T-helper 2 cell treated with Interferon-gamma antibody and Interleukin-4, amounts not matched to agents 5 μg/mL and 100 μg/mL, for 36 hours (primary cell): ENCODE measurements at regions not wholly inside any gene's neighbourhood (a gene's known extent, or its start where the extent isn't known, plus 50 kb on each side); places are given as distances from the start of the nearest gene placed in this dataset.

Source experiments
- DNase-seq: peaks from one replicate; pipeline ENCODE4 v3.0.0; 2021; ENCODE audit warnings: low spot score
- H3K27ac Mint-ChIP-seq: one replicate; pipeline ENCODE4 v1.8.0; 2021; ENCODE audit warnings: mild to moderate bottlenecking, mixed read lengths
- H3K27me3 Mint-ChIP-seq: one replicate; pipeline ENCODE4 v1.8.0; 2021; ENCODE audit warnings: low read depth, mixed read lengths
- H3K36me3 Mint-ChIP-seq: one replicate; pipeline ENCODE4 v1.8.0; 2021; ENCODE audit warnings: low read depth, mixed read lengths
- H3K4me1 Mint-ChIP-seq: one replicate; pipeline ENCODE4 v1.8.0; 2021; ENCODE audit warnings: low read depth, mixed read lengths
- H3K4me3 Mint-ChIP-seq: one replicate; pipeline ENCODE4 v1.8.0; 2022; ENCODE audit warnings: mild to moderate bottlenecking, moderate library complexity, mixed read lengths
- H3K9me3 Mint-ChIP-seq: one replicate; pipeline ENCODE4 v1.8.0; 2021; ENCODE audit warnings: mixed read lengths

DNA sequence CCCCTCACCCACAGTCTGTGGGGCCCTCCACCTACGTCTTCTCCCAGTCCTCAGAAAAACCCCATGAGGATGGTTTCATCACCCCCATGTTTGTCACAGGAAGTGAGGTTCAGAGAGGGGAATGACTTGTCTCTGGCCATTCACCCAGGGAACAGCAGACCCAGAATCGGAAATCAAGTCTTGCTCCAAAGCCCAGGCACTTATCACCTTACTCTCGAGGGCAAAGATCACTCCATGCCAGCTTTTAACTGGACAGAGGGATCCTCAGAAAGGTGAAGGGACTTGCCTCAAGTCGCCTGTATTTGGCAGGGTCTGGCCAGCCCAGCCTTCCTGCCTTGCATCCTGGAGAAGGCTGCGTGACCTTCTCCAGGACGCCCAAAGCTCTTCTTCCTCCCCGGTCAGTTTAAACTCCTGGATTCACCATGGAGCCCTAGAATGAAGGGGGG, 57.9 kb upstream of the SSBP3 start:
- Mint-ChIP-seq H3K4me3 (no peak overlapping the region), H3K36me3 (no peaks in the 10 kb centered on the region), H3K27ac (no peak overlapping the region), H3K27me3 (no peaks in the 10 kb centered on the region), H3K9me3 (no peaks in the 10 kb centered on the region), H3K4me1 (peaks cover 13% of the 10 kb centered on the region)
- DNase-seq: peak; percentile 35

DNA sequence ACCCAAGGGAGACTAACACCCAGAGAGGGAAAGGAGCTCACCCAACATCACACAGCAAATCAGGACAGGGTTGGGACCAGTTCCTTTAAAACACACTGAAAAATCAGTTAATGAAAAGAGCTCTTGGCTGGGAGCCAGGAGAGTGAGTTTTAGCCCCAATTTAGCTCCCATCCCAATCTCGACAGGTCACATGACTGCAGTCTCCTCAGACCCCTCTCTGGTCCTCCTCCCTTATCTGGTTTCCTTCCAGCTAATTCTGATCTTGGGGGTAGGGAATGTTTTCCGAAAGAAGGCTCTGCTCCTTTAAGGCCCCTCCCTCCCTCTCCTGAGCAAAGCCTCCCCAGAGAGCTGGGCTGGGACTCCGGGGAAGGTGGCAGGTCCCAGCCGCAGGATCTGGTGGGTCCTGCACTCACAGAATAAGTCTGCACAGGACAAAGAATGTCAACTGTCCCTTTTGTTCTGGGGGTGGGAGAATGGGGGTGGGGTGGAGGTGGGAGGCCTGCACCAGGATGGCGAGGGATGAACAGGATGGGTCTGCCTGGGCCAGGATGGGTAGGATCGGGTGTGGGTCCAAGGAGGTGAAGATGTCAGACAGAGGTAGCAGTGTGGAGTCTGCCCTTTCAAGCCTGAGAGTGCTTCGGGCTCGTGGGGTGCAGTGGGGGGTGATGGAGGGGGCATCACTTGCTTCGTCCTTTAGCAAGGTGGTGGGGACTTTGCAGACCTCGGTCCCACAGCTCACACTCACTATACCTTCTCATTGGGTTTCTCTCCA, 57.3 kb upstream of the SSBP3 start:
- H3K9me3 Mint-ChIP-seq: no peaks in the 10 kb centered on the region
- no peaks in the 10 kb centered on the region for H3K36me3 Mint-ChIP-seq
- no peak overlapping the region for H3K4me3 Mint-ChIP-seq
- no peak for DNase-seq
- no peak overlapping the region for H3K27ac Mint-ChIP-seq
- H3K27me3 Mint-ChIP-seq: no peaks in the 10 kb centered on the region
- peaks cover 13% of the 10 kb centered on the region for H3K4me1 Mint-ChIP-seq

- H3K4me3 Mint-ChIP-seq: no peak overlapping the region
- H3K9me3 Mint-ChIP-seq: no peaks in the 10 kb centered on the region
- H3K4me1 Mint-ChIP-seq: peaks cover 15% of the 10 kb centered on the region
- no peak for DNase-seq
- no peak overlapping the region for H3K27ac Mint-ChIP-seq
- no peaks in the 10 kb centered on the region for H3K27me3 Mint-ChIP-seq
- H3K36me3 Mint-ChIP-seq: no peaks in the 10 kb centered on the region
These were observed 56.5 kb upstream of the SSBP3 start for GRCh38 chr1:54462597-54463258.

GRCh38 chr1:54461731-54462596, 55.8 kb upstream of the SSBP3 start:
- Mint-ChIP-seq H3K36me3 (no peaks in the 10 kb centered on the region), H3K27me3 (no peaks in the 10 kb centered on the region), H3K27ac (no peak overlapping the region), H3K4me1 (peaks cover 15% of the 10 kb centered on the region), H3K9me3 (no peaks in the 10 kb centered on the region), H3K4me3 (no peak overlapping the region)
- DNase-seq: no peak

- Mint-ChIP-seq H3K36me3 (no peaks in the 10 kb centered on the region), H3K9me3 (no peaks in the 10 kb centered on the region), H3K27me3 (no peaks in the 10 kb centered on the region), H3K4me1 (peaks cover 15% of the 10 kb centered on the region), H3K4me3 (no peak overlapping the region), H3K27ac (no peak overlapping the region)
- no peak for DNase-seq
These were observed 54.7 kb upstream of the SSBP3 start for GRCh38 chr1:54460861-54461387.

GRCh38 chr1:54460351-54460750, 54.2 kb upstream of the SSBP3 start:
- no peaks in the 10 kb centered on the region for H3K36me3 Mint-ChIP-seq
- no peak overlapping the region for H3K4me3 Mint-ChIP-seq
- DNase-seq: no peak
- H3K27me3 Mint-ChIP-seq: no peaks in the 10 kb centered on the region
- H3K27ac Mint-ChIP-seq: no peak overlapping the region
- peaks cover 15% of the 10 kb centered on the region for H3K4me1 Mint-ChIP-seq
- no peaks in the 10 kb centered on the region for H3K9me3 Mint-ChIP-seq

- H3K9me3 Mint-ChIP-seq: no peaks in the 10 kb centered on the region
- H3K4me3 Mint-ChIP-seq: no peak overlapping the region
- H3K36me3 Mint-ChIP-seq: no peaks in the 10 kb centered on the region
- peaks cover 15% of the 10 kb centered on the region for H3K4me1 Mint-ChIP-seq
- no peak overlapping the region for H3K27ac Mint-ChIP-seq
- no peaks in the 10 kb centered on the region for H3K27me3 Mint-ChIP-seq
- DNase-seq: no peak
These were observed 53.6 kb upstream of the SSBP3 start for GRCh38 chr1:54459726-54460191.

DNA sequence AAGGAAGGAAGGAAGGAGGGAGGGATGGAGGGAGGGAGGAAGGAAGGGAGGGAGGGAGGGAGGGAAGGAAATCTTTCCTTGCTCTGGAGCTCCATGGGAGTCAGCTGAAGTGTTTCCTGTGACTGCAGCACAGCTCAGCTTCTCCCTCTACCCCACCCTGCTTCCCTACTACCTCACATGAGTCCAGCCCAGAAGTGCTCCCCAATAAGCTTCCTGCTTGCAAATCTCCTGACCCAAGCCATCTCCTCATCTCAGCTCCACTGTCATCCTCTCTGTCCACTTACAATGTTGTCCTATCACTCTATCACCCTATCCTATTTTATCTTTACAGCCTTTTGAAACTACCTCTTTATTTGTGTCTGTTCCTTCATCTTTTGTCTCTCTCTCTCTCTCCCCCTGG, 52.9 kb upstream of the SSBP3 start:
- Mint-ChIP-seq H3K9me3 (no peaks in the 10 kb centered on the region), H3K4me1 (peaks cover 15% of the 10 kb centered on the region), H3K36me3 (no peaks in the 10 kb centered on the region), H3K27ac (no peak overlapping the region), H3K4me3 (no peak overlapping the region), H3K27me3 (no peaks in the 10 kb centered on the region)
- no peak for DNase-seq

DNA sequence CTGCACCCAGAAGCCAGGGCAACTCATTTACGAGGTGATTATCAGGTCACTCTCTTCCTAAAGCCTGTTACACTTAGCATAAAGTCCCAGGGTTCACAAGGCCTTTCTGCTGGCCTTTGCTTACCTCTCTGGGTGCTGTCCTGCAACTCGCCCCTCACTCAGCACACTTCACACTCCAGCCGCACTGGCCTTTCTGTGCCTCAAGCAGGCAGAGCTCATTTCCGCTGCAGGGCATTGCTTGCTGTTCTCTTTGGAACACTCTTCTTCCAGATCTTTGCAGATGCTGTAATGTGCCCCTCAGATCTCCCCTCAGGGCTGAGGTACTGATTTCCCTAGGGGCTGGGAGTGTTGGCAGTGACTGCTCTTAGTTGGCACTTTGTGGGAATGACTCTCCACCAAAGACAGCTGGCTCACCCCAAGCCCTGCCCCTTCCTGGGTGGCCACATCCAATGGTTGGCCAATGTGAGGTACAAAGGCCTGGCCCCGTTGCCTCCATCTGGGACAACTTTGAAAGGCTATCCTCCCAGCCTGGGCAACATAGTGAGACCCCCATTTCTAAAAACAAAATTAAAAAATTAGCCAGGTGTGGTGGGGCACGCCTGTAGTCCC, 50.8 kb upstream of the SSBP3 start:
- Mint-ChIP-seq H3K4me3 (no peak overlapping the region), H3K36me3 (no peaks in the 10 kb centered on the region), H3K4me1 (peaks cover 10% of the 10 kb centered on the region), H3K27me3 (peaks cover 3% of the 10 kb centered on the region), H3K27ac (no peak overlapping the region), H3K9me3 (no peaks in the 10 kb centered on the region)
- no peak for DNase-seq

GRCh38 chr1:54456361-54456760, 50.2 kb upstream of the SSBP3 start:
- no peak for DNase-seq

More at GRCh38 chr1:54456361-54456760, 50.2 kb upstream of the SSBP3 start:
- Mint-ChIP-seq H3K27ac (no peak overlapping the region), H3K4me1 (peaks cover 10% of the 10 kb centered on the region), H3K4me3 (no peak overlapping the region), H3K9me3 (no peaks in the 10 kb centered on the region), H3K27me3 (peaks cover 3% of the 10 kb centered on the region), H3K36me3 (no peaks in the 10 kb centered on the region)
